ENCODE measurements at regions not wholly inside any gene's neighbourhood (a gene's known extent, or its start where the extent isn't known, plus 50 kb on each side); places are given as distances from the start of the nearest gene placed in this dataset.
A peak's percentile ranks its signal among the peaks of the same experiment; 100 is the strongest.

DNA sequence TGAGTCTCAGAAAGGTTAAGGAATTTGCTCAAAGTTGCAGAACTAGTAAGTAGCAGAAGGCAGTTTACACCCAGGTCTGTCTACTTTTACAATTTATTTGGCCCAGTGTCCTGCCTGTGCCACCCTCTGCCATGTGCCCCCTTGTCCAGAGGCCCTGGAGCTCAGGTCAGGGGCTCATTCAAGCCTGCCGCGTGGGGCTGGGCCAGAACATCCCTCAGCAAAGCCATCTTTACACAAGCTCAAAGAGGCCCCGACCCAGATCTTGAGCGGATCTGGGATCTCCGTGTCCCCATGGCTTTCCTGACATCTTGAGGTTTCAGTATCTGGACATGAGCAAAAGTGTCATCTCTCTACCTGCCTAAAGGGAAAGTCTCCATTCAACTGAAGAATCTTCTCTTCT, 76.4 kb upstream of the VSTM2B start:
- Mint-ChIP-seq H3K36me3 (ENCODE audit: low read depth) (no peaks in the 10 kb centered on the region), H3K4me3 (no peak overlapping the region), H3K9me3 (no peaks in the 10 kb centered on the region), H3K27ac (no peak overlapping the region), H3K27me3 (no peaks in the 10 kb centered on the region), H3K4me1 (no peaks in the 10 kb centered on the region)
- ChIA-PET CTCF (no interaction called here), POLR2A (no interaction called here)
- DNase-seq: no peak

DNA sequence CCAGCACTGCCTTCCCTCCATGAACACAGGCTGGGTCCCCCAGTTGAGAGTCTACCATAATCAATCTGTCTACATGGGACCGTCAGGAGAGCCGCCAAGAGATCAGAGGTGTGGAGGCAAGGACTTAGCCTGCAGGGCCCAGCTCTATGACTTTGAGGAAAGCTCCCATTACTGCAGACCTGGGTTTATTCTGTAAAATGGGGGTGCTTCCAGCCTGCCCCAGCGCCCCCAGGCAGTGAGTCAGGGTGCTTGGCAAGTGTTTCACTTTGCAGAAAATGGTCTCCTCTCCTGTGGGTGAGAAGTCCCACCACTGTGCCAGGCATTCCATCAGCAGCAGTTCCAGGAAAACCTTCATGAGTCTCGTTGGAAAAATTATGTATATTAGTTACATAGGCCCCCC, 75.5 kb upstream of the VSTM2B start:
- no peak for DNase-seq
- Mint-ChIP-seq H3K4me1 (no peaks in the 10 kb centered on the region), H3K9me3 (no peaks in the 10 kb centered on the region), H3K27me3 (no peaks in the 10 kb centered on the region), H3K4me3 (no peak overlapping the region), H3K36me3 (ENCODE audit: low read depth) (no peaks in the 10 kb centered on the region), H3K27ac (no peak overlapping the region)
- ChIA-PET CTCF (no interaction called here), POLR2A (no interaction called here)

DNA sequence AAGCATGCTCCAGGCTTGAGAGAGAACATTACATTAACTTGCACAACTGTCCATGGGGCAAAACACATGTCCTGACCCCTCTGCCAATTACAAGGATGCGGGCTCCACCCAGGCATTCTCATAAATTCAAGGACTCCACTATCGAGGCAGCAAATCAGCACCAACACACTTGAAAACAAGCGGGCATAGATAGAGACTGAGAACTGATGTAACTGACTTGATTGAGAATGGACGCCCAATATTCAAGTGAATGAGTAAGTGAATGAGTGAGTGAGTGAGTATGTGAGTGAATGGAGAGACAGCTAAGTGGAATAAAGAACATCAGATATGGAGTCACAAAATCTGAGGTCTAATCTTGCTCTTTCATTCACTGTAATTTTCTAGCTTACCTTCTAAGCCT, 75.0 kb upstream of the VSTM2B start:
- no peak for DNase-seq
- ChIA-PET POLR2A (no interaction called here), CTCF (no interaction called here)
- no peak overlapping the region for H3K4me3 Mint-ChIP-seq
- no peaks in the 10 kb centered on the region for H3K9me3 Mint-ChIP-seq
- H3K36me3 Mint-ChIP-seq (ENCODE audit: low read depth): no peaks in the 10 kb centered on the region
- no peak overlapping the region for H3K27ac Mint-ChIP-seq
- no peaks in the 10 kb centered on the region for H3K27me3 Mint-ChIP-seq
- no peaks in the 10 kb centered on the region for H3K4me1 Mint-ChIP-seq

DNA sequence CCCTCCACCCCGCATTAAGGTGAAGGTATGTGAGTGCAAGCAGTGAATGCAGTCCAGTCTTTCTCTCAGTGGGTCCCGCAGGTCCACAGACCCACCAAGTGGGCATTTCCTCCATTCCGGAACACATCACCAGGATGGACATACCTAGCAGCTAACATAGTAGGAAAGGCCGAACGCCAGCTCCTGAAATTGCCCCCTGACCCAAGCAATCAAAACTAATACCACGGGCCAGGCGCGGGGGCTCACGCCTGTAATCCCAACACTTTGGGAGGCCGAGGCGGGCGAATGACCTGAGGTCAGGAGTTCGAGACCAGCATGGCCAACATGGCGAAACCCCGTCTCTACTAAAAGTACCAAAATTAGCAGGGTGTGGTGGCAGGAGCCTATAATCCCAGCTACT, 71.7 kb upstream of the VSTM2B start:
- Mint-ChIP-seq H3K36me3 (ENCODE audit: low read depth) (no peaks in the 10 kb centered on the region), H3K9me3 (peaks cover 13% of the 10 kb centered on the region), H3K4me1 (no peaks in the 10 kb centered on the region), H3K4me3 (no peak overlapping the region), H3K27me3 (peaks cover 10% of the 10 kb centered on the region), H3K27ac (no peak overlapping the region)
- POLR2A ChIA-PET: no interaction called here
- CTCF ChIA-PET: no interaction called here
- no peak for DNase-seq

DNA sequence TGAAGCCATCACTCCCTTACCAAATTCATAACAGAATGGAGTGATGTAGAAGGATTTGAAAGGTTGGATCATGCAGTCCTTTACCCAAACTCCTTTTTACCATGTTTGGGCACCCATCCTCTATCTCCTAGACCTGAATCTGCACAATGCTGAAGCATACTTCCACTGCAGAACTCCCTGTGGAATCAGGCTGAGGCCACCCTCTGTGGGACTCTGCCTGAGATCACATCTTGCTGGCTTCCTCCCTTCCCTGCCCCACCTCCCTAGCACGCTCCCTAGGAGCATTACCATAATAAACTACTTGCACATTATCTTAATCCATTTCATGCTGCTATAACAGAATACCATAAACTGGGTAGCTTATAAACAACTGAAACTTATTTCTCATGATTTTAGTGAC, 68.4 kb upstream of the VSTM2B start:
- CTCF ChIA-PET: no interaction called here
- H3K27ac Mint-ChIP-seq: no peak overlapping the region
- no peak overlapping the region for H3K4me3 Mint-ChIP-seq
- DNase-seq: no peak
- no peaks in the 10 kb centered on the region for H3K4me1 Mint-ChIP-seq
- POLR2A ChIA-PET: no interaction called here
- H3K9me3 Mint-ChIP-seq: peaks cover 13% of the 10 kb centered on the region
- no peaks in the 10 kb centered on the region for H3K36me3 Mint-ChIP-seq (ENCODE audit: low read depth)
- peaks cover 10% of the 10 kb centered on the region for H3K27me3 Mint-ChIP-seq

DNA sequence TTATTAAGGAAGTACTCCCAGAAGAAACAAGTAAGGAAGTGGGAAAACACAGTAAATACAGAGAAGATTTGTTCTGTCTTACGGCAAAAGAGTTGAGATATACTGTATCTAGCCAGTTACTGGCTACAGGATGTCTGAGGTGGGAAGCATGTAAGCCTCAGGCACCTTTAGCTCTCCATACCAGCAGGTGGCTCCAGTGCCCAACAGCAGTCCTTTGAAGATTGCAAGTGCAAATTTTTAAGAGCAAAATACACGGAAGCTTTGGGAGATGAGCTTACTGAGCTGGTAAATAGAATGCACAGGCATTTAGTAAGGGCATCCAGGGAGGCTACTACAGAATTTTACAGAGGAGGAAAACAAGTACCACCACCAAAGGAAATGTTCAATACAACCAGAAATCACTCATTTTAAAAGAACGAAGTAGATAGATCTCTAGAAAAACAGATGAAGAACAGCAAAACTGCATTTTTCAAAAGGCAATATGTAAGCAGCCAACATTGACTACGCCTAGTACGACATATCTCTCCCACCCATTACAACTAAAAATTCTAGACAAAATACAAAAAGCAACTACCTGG, 57.9 kb upstream of the VSTM2B start:
- no peaks in the 10 kb centered on the region for H3K9me3 Mint-ChIP-seq
- ChIA-PET CTCF (interaction anchor here (1.1 kb wide), 1 partner anchor 116 kb away, joined by 4 read pairs; no protein-coding TSS in a partner anchor), POLR2A (no interaction called here)
- no peak overlapping the region for H3K27ac Mint-ChIP-seq
- DNase-seq: peak; percentile 45
- H3K36me3 Mint-ChIP-seq (ENCODE audit: low read depth): no peaks in the 10 kb centered on the region
- H3K4me3 Mint-ChIP-seq: no peak overlapping the region
- peaks cover 37% of the 10 kb centered on the region for H3K27me3 Mint-ChIP-seq
- no peaks in the 10 kb centered on the region for H3K4me1 Mint-ChIP-seq

GRCh38 chr19:29475469-29475868, 50.3 kb upstream of the VSTM2B start:
- DNase-seq: no peak
- CTCF ChIA-PET: interaction anchor here (0.7 kb wide), 1 partner anchor 146 kb away, joined by 3 read pairs; no protein-coding TSS in a partner anchor
- Mint-ChIP-seq H3K27ac (no peak overlapping the region), H3K9me3 (peaks cover 4% of the 10 kb centered on the region), H3K27me3 (peaks cover 16% of the 10 kb centered on the region), H3K4me1 (no peaks in the 10 kb centered on the region), H3K4me3 (no peak overlapping the region), H3K36me3 (ENCODE audit: low read depth) (no peaks in the 10 kb centered on the region)
- POLR2A ChIA-PET: no interaction called here
